Nephron (organoid): ENCODE measurements at regions not wholly inside any gene's neighbourhood (a gene's known extent, or its start where the extent isn't known, plus 50 kb on each side); places are given as distances from the start of the nearest gene placed in this dataset.
"Not testable (repeated sequence)": the region's sequence is repeated elsewhere in the genome, so short reads cannot be mapped to it uniquely, and the experiment has no call there.

ENCODE experiments used
- H3K27ac Mint-ChIP-seq, 3 experiments: 2 replicates each; pipeline ENCODE4 v1.8.0; 2020; ENCODE audit warnings: mixed read lengths in 3 of 3, mild to moderate bottlenecking in 2 of 3, moderate library complexity in 1 of 3
- H3K27me3 Mint-ChIP-seq: 2 replicates; pipeline ENCODE4 v1.8.0; 2021; ENCODE audit warnings: low read depth, mild to moderate bottlenecking, moderate library complexity, mixed read lengths
- H3K36me3 Mint-ChIP-seq: 2 replicates; pipeline ENCODE4 v1.8.0; 2020; ENCODE audit warnings: low read depth, mixed read lengths
- H3K4me1 Mint-ChIP-seq: 2 replicates; pipeline ENCODE4 v1.8.0; 2020; ENCODE audit warnings: mixed read lengths
- H3K4me3 Mint-ChIP-seq, 3 experiments: 2 replicates each; pipeline ENCODE4 v1.8.0; 2020; ENCODE audit warnings: mild to moderate bottlenecking in 3 of 3, mixed read lengths in 3 of 3, moderate library complexity in 2 of 3
- H3K9me3 Mint-ChIP-seq: 2 replicates; pipeline ENCODE4 v1.8.0; 2020; ENCODE audit warnings: mixed read lengths

- H3K4me3 Mint-ChIP-seq, H3K9me3 Mint-ChIP-seq, H3K36me3 Mint-ChIP-seq, H3K27me3 Mint-ChIP-seq, H3K27ac Mint-ChIP-seq, H3K4me1 Mint-ChIP-seq: not testable (repeated sequence)
These were observed 233.8 kb upstream of the PLGLB1 start for GRCh38 chr2:87255410-87255809.

- H3K27ac Mint-ChIP-seq, H3K4me1 Mint-ChIP-seq, H3K27me3 Mint-ChIP-seq, H3K36me3 Mint-ChIP-seq, H3K4me3 Mint-ChIP-seq, H3K9me3 Mint-ChIP-seq: not testable (repeated sequence)
These were observed 237.2 kb upstream of the PLGLB1 start for GRCh38 chr2:87258887-87259286.

- H3K4me3 Mint-ChIP-seq, H3K36me3 Mint-ChIP-seq, H3K9me3 Mint-ChIP-seq, H3K27me3 Mint-ChIP-seq, H3K4me1 Mint-ChIP-seq: not testable (repeated sequence)
- peak overlapping the region in 1 of 3 experiments; percentile 20 for H3K27ac Mint-ChIP-seq
These were observed 240.6 kb upstream of the PLGLB1 start for GRCh38 chr2:87262184-87262702.

GRCh38 chr2:87263868-87264518 is 242.3 kb upstream of the PLGLB1 start:
- H3K27ac Mint-ChIP-seq, H3K36me3 Mint-ChIP-seq, H3K4me1 Mint-ChIP-seq, H3K9me3 Mint-ChIP-seq, H3K4me3 Mint-ChIP-seq, H3K27me3 Mint-ChIP-seq: not testable (repeated sequence)

GRCh38 chr2:87275192-87275591 is 253.5 kb upstream of the PLGLB1 start:
- not testable (repeated sequence) for H3K9me3 Mint-ChIP-seq, H3K27me3 Mint-ChIP-seq, H3K36me3 Mint-ChIP-seq, H3K4me3 Mint-ChIP-seq, H3K27ac Mint-ChIP-seq, H3K4me1 Mint-ChIP-seq

- not testable (repeated sequence) for H3K27me3 Mint-ChIP-seq, H3K9me3 Mint-ChIP-seq, H3K4me1 Mint-ChIP-seq, H3K36me3 Mint-ChIP-seq, H3K27ac Mint-ChIP-seq, H3K4me3 Mint-ChIP-seq
These were observed 254.5 kb upstream of the PLGLB1 start for GRCh38 chr2:87275974-87276629.

GRCh38 chr2:87276673-87277072 is 255.0 kb upstream of the PLGLB1 start:
- not testable (repeated sequence) for H3K4me3 Mint-ChIP-seq, H3K27me3 Mint-ChIP-seq, H3K9me3 Mint-ChIP-seq, H3K36me3 Mint-ChIP-seq, H3K27ac Mint-ChIP-seq, H3K4me1 Mint-ChIP-seq

GRCh38 chr2:87277734-87278133 is 256.1 kb upstream of the PLGLB1 start:
- H3K27me3 Mint-ChIP-seq, H3K4me1 Mint-ChIP-seq: not testable (repeated sequence)

GRCh38 chr2:87280596-87281355 is 259.1 kb upstream of the PLGLB1 start:
- not testable (repeated sequence) for H3K36me3 Mint-ChIP-seq, H3K27ac Mint-ChIP-seq, H3K27me3 Mint-ChIP-seq, H3K4me1 Mint-ChIP-seq, H3K9me3 Mint-ChIP-seq, H3K4me3 Mint-ChIP-seq

More at GRCh38 chr2:87277734-87278133, 256.1 kb upstream of the PLGLB1 start:
- H3K27ac Mint-ChIP-seq, H3K36me3 Mint-ChIP-seq, H3K4me3 Mint-ChIP-seq, H3K9me3 Mint-ChIP-seq: not testable (repeated sequence)

- not testable (repeated sequence) for H3K4me3 Mint-ChIP-seq, H3K27me3 Mint-ChIP-seq, H3K4me1 Mint-ChIP-seq, H3K36me3 Mint-ChIP-seq, H3K27ac Mint-ChIP-seq, H3K9me3 Mint-ChIP-seq
These were observed 262.3 kb upstream of the PLGLB1 start for GRCh38 chr2:87283735-87284470.

- H3K4me1 Mint-ChIP-seq, H3K27me3 Mint-ChIP-seq, H3K27ac Mint-ChIP-seq, H3K4me3 Mint-ChIP-seq, H3K36me3 Mint-ChIP-seq, H3K9me3 Mint-ChIP-seq: not testable (repeated sequence)
These were observed 262.8 kb upstream of the PLGLB1 start for GRCh38 chr2:87284471-87284772.

GRCh38 chr2:87285139-87285538 is 263.5 kb upstream of the PLGLB1 start:
- H3K4me3 Mint-ChIP-seq, H3K4me1 Mint-ChIP-seq, H3K27ac Mint-ChIP-seq, H3K9me3 Mint-ChIP-seq, H3K36me3 Mint-ChIP-seq, H3K27me3 Mint-ChIP-seq: not testable (repeated sequence)

GRCh38 chr2:87290566-87291307 is 269.1 kb upstream of the PLGLB1 start:
- H3K36me3 Mint-ChIP-seq, H3K4me1 Mint-ChIP-seq, H3K4me3 Mint-ChIP-seq, H3K27me3 Mint-ChIP-seq, H3K27ac Mint-ChIP-seq, H3K9me3 Mint-ChIP-seq: not testable (repeated sequence)

GRCh38 chr2:87291400-87292200 is 270.0 kb upstream of the PLGLB1 start:
- not testable (repeated sequence) for H3K9me3 Mint-ChIP-seq, H3K4me3 Mint-ChIP-seq, H3K4me1 Mint-ChIP-seq, H3K36me3 Mint-ChIP-seq, H3K27ac Mint-ChIP-seq, H3K27me3 Mint-ChIP-seq
